RKO (cell line): ENCODE measurements at regions not wholly inside any gene's neighbourhood (a gene's known extent, or its start where the extent isn't known, plus 50 kb on each side); places are given as distances from the start of the nearest gene placed in this dataset.

Source experiments
- DNase-seq: peaks from one replicate; pipeline ENCODE4 v3.0.0-alpha.2; 2016; ENCODE audit warnings: low spot score

DNA sequence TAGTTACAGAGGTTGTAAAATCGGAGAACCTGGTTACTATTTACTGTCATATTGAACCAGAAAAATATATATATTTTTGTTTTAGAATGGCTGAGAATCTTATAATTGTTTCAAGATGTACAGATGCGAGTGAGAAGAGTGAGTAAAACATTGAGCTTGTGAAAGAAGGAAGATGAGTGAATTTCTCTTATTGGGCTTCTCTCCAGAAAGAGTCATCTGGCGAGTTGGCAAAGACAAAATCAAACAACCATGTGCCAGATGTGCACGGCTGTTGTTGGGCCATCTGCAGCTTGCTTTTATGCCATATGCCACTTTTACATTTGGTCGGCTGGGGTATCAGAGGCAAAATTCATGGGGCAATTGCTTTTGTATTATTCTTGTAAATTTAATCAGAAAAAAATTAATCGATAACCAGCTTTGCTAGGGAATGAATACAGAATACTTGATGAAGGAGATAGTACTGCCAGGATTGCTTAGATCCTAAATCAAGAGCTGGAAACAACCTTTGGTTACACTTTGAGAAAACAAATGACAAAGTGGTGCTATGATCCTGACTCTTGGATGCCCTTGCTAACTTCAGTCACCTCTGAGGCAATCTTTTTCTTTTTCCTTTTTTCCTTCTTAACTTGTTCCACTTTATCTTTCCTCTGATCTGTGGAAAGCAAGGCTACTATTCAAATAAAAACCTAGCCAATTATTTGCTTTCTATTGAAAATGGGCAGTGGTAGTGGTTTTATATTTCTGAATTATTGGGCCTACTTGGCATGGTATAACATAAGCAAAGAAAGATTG is 97.1 kb upstream of the GRIK2 start:
- DNase-seq = no peak

DNA sequence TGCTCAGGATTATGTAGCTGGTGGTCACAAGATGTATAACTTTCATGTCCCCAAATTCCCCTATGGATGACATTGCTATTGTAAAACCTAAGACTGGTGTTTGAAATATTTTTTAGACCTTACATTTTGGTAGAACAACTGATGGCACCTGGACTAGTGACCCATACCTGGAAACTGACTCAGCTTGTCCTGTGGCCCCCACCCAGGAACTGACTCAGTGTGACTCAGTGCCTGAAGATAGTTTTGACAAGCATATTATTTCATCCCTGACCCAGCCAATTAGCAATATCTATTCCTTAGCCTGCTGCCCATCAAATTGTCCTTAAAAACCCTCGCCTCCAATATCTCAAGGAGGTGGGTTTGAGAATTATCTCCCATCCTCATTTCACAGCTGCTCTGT is 90.9 kb upstream of the GRIK2 start:
- DNase-seq = peak; percentile 35

DNA sequence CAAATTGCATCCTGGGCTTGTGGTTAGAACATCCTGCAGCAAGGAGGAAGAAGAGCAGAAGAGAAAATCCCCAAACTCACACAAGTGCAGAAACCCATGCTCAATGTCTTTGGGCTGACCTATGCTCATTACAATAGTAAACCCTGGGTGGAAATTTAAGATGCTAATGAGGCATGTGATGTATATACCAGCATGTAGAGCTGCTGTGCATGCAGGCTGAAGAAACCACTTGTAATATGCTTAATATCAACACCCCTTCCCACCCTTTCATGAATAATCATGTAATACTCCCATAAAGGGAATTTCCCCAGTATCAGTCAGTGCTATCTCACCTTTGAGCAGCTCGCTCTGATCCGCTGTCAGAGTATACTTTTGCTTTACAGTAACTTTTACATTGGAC is 90.0 kb upstream of the GRIK2 start:
- no peak for DNase-seq

DNA sequence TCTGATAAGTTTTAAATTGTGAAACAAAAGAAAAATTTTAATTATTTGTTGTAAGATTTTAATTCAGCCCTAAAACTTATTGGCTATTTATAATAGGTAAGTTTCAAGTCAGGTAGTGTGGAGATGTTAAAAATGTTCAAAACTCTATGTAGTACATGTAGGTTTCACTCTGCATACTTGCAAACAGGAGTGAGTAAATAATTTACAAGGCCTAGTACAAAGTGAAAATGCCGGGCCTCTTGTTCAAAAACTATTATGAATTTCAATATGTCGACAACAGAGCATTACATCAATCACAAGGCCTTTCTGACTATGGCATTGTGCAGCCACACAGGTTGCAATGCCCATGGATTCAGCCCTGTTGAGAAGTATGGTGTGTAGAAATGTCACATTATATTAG is 80.9 kb upstream of the GRIK2 start:
- DNase-seq = no peak

DNA sequence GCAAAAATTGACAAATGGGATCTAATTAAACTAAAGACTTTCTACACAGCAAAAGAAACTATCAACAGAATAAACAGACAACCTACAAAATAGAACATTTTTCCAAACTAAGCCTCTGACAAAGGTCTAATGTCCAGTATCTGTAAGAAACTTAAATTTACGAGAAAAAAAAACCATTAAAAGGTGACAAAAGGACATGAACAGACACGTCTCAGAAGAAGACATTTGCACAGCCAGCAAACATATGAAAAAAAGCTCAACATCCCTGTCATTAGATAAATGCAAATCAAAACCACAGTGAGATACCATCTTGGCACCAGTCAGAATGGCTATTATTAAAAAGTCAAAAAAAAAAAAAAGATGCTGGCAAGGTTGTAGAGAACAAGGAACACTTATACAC is 70.6 kb upstream of the GRIK2 start:
- no peak for DNase-seq

DNA sequence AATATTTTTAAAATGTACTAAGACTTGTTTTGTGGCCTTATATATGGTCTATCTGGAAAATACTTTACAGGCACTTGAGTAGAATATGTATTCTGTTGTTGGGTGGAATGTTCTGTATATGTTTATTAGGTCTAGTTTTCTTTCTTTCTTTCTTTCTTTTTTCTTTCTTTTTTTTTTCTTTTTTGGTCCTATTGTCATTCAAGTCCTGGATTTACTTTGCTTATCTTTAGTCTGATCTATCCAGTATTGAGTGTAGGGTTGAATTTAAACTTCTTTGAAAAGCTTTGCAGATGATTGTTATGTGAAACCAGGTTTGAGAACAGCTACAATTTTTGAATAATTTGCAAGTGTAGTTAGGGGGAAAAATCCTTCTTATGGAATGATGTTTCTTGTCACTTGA is 67.1 kb upstream of the GRIK2 start:
- no peak for DNase-seq

DNA sequence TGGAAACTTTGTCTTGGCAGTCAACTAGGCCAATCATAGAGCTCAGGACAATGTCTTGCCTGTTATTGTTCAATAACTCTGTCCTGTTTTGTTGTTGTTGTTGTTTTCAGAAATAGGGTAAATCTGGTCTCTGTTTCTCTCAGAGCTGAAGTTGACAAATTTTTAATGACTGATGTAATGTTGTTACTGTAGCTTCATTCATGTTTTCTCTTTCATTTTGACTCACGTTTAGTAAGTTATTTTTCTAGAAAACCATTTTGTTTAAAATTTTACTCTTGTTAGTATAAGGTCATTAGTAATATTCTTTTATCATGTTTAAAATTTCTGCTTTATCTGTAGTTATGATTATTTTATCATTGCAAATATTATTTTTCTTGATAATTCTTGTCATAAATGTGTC is 51.6 kb upstream of the GRIK2 start:
- DNase-seq = no peak
